Stimulated activated CD8-positive, alpha-beta memory T cell treated with anti-CD3 and anti-CD28 coated beads, Interleukin-4, amount 100 ng/mL, for 48 hours (primary cell): ENCODE measurements at regions not wholly inside any gene's neighbourhood (a gene's known extent, or its start where the extent isn't known, plus 50 kb on each side); places are given as distances from the start of the nearest gene placed in this dataset.

Source experiments
- DNase-seq: peaks from one replicate; pipeline ENCODE4 v3.0.0-alpha.2; 2020

- no peak for DNase-seq
Observed at GRCh38 chr3:177516158-177517011, 319.1 kb upstream of the TBL1XR1 start.

- DNase-seq: no peak
Observed at GRCh38 chr3:177517906-177518305, 320.6 kb upstream of the TBL1XR1 start.

- DNase-seq: no peak
Observed at GRCh38 chr3:177519588-177519987, 322.3 kb upstream of the TBL1XR1 start.

- DNase-seq: no peak
Observed at GRCh38 chr3:177521305-177521704, 324.0 kb upstream of the TBL1XR1 start.

- DNase-seq: no peak
Observed at GRCh38 chr3:177522051-177522450, 324.8 kb upstream of the TBL1XR1 start.

- DNase-seq: no peak
Observed at GRCh38 chr3:177523067-177523675, 325.9 kb upstream of the TBL1XR1 start.

GRCh38 chr3:177523872-177524438, 326.7 kb upstream of the TBL1XR1 start:
- DNase-seq: no peak

GRCh38 chr3:177524742-177525141, 327.5 kb upstream of the TBL1XR1 start:
- no peak for DNase-seq

- DNase-seq: no peak
Observed at GRCh38 chr3:177525414-177525813, 328.1 kb upstream of the TBL1XR1 start.

GRCh38 chr3:177525987-177526712, 328.9 kb upstream of the TBL1XR1 start:
- DNase-seq: no peak

GRCh38 chr3:177527182-177527581, 329.9 kb upstream of the TBL1XR1 start:
- no peak for DNase-seq

GRCh38 chr3:177528306-177529070, 331.2 kb upstream of the TBL1XR1 start:
- DNase-seq: no peak

GRCh38 chr3:177529071-177529550, 331.8 kb upstream of the TBL1XR1 start:
- DNase-seq: no peak

- no peak for DNase-seq
Observed at GRCh38 chr3:177529716-177530335, 332.5 kb upstream of the TBL1XR1 start.

- no peak for DNase-seq
Observed at GRCh38 chr3:177530908-177531307, 333.6 kb upstream of the TBL1XR1 start.

- no peak for DNase-seq
Observed at GRCh38 chr3:177536873-177537272, 339.6 kb upstream of the TBL1XR1 start.

- DNase-seq: no peak
Observed at GRCh38 chr3:177537612-177538011, 340.3 kb upstream of the TBL1XR1 start.

- DNase-seq: no peak
Observed at GRCh38 chr3:177538048-177538749, 340.9 kb upstream of the TBL1XR1 start.

- no peak for DNase-seq
Observed at GRCh38 chr3:177538750-177539730, 341.8 kb upstream of the TBL1XR1 start.

GRCh38 chr3:177541541-177541940, 344.3 kb upstream of the TBL1XR1 start:
- DNase-seq: no peak
